ENCODE measurements at regions not wholly inside any gene's neighbourhood (a gene's known extent, or its start where the extent isn't known, plus 50 kb on each side); places are given as distances from the start of the nearest gene placed in this dataset.

DNA sequence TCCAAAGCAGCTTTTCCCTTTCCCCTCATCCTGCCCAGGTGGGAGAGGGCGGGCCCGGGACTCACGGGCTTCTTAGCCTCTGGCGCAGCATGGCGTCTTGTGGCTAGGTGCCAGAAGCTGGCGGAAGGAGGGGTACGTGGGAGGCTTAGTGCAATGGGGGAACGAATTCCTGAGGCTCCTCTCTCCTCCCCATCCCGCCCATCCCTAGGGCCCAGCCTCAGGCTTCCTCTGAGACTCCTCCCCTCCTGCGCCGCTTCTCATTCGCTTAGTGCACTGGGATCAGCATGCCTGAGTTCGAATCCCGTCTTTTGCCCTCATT lies 297.8 kb downstream of the ZNF536 start:
- no peak overlapping the region for H2AFZ ChIP-seq (ENCODE audit: low read length)
- DNase-seq: no peak

GRCh38 chr19:30669329-30670010 lies 297.3 kb downstream of the ZNF536 start:
- no peak overlapping the region for H3K4me3 ChIP-seq (ENCODE audit: low read length)
- H3K9ac ChIP-seq (ENCODE audit: low read length): no peak overlapping the region
- H3K79me2 ChIP-seq (ENCODE audit: low read length): no peaks in the 10 kb centered on the region
- TF ChIP-seq EZH2phosphoT487 (IDR thresholded peaks at IDR 0.05; ENCODE audit: low read length) (no peak), CTCF (IDR thresholded peaks at IDR 0.05; ENCODE audit: low read length) (peak; percentile 80), EZH2 (optimal IDR thresholded peaks at IDR 0.05; ENCODE audit: low read depth, low read length) (no peak)
- DNase-seq: peak; percentile 48
- H3K9me3 ChIP-seq (replicated peaks; ENCODE audit: insufficient read depth, low read length): no peaks in the 10 kb centered on the region
- H2AFZ ChIP-seq (ENCODE audit: low read length): no peak overlapping the region
- H3K27ac ChIP-seq (ENCODE audit: low read length): no peak overlapping the region
- no peaks in the 10 kb centered on the region for H3K9me2 ChIP-seq (replicated peaks; ENCODE audit: insufficient read depth, low read length)
- no peaks in the 10 kb centered on the region for H3K4me1 ChIP-seq (ENCODE audit: low read length)
- no peaks in the 10 kb centered on the region for H4K20me1 ChIP-seq (ENCODE audit: insufficient read depth, low read length)
- peaks cover 73% of the 10 kb centered on the region for H3K27me3 ChIP-seq (replicated peaks; ENCODE audit: insufficient read depth, low read length)
- no peaks in the 10 kb centered on the region for H3F3A ChIP-seq (ENCODE audit: insufficient read depth, low read length)
- H3K36me3 ChIP-seq (replicated peaks; ENCODE audit: insufficient read depth, low read length): no peaks in the 10 kb centered on the region
- H3K4me2 ChIP-seq (ENCODE audit: low read depth, low read length): peak overlapping the region; percentile 29; the same call in 1 of the 2 replicates

More for the DNA sequence above, 297.8 kb downstream of the ZNF536 start:
- H3K4me2 ChIP-seq (ENCODE audit: low read depth, low read length): peak overlapping the region; percentile 29; the same call in 1 of the 2 replicates
- no peaks in the 10 kb centered on the region for H3K4me1 ChIP-seq (ENCODE audit: low read length)
- no peaks in the 10 kb centered on the region for H4K20me1 ChIP-seq (ENCODE audit: insufficient read depth, low read length)
- H3K27me3 ChIP-seq (replicated peaks; ENCODE audit: insufficient read depth, low read length): peaks cover 74% of the 10 kb centered on the region
- H3K36me3 ChIP-seq (replicated peaks; ENCODE audit: insufficient read depth, low read length): no peaks in the 10 kb centered on the region
- H3K4me3 ChIP-seq (ENCODE audit: low read length): no peak overlapping the region
- TF ChIP-seq CTCF (IDR thresholded peaks at IDR 0.05; ENCODE audit: low read length) (no peak), EZH2 (optimal IDR thresholded peaks at IDR 0.05; ENCODE audit: low read depth, low read length) (no peak), EZH2phosphoT487 (IDR thresholded peaks at IDR 0.05; ENCODE audit: low read length) (no peak)
- H3F3A ChIP-seq (ENCODE audit: insufficient read depth, low read length): no peaks in the 10 kb centered on the region
- no peaks in the 10 kb centered on the region for H3K9me2 ChIP-seq (replicated peaks; ENCODE audit: insufficient read depth, low read length)
- H3K79me2 ChIP-seq (ENCODE audit: low read length): no peaks in the 10 kb centered on the region
- H3K27ac ChIP-seq (ENCODE audit: low read length): no peak overlapping the region
- no peak overlapping the region for H3K9ac ChIP-seq (ENCODE audit: low read length)
- no peaks in the 10 kb centered on the region for H3K9me3 ChIP-seq (replicated peaks; ENCODE audit: insufficient read depth, low read length)

- H3K79me2 ChIP-seq (ENCODE audit: low read length): no peaks in the 10 kb centered on the region
- H2AFZ ChIP-seq (ENCODE audit: low read length): no peak overlapping the region
- H3K9me3 ChIP-seq (replicated peaks; ENCODE audit: insufficient read depth, low read length): no peaks in the 10 kb centered on the region
- no peaks in the 10 kb centered on the region for H4K20me1 ChIP-seq (ENCODE audit: insufficient read depth, low read length)
- no peak for TF ChIP-seq EZH2phosphoT487 (IDR thresholded peaks at IDR 0.05; ENCODE audit: low read length)
- no peak for TF ChIP-seq EZH2 (optimal IDR thresholded peaks at IDR 0.05; ENCODE audit: low read depth, low read length)
- TF ChIP-seq CTCF (IDR thresholded peaks at IDR 0.05; ENCODE audit: low read length): no peak
- H3K27me3 ChIP-seq (replicated peaks; ENCODE audit: insufficient read depth, low read length): peaks cover 73% of the 10 kb centered on the region
- H3K4me2 ChIP-seq (ENCODE audit: low read depth, low read length): no peak overlapping the region
- no peak overlapping the region for H3K27ac ChIP-seq (ENCODE audit: low read length)
- H3K4me3 ChIP-seq (ENCODE audit: low read length): no peak overlapping the region
- no peaks in the 10 kb centered on the region for H3K9me2 ChIP-seq (replicated peaks; ENCODE audit: insufficient read depth, low read length)
- H3K36me3 ChIP-seq (replicated peaks; ENCODE audit: insufficient read depth, low read length): no peaks in the 10 kb centered on the region
- DNase-seq: no peak
- H3F3A ChIP-seq (ENCODE audit: insufficient read depth, low read length): no peaks in the 10 kb centered on the region
- H3K9ac ChIP-seq (ENCODE audit: low read length): no peak overlapping the region
- H3K4me1 ChIP-seq (ENCODE audit: low read length): no peaks in the 10 kb centered on the region
These were observed 296.5 kb downstream of the ZNF536 start for GRCh38 chr19:30668521-30669155.

Measured in MM.1S (cell line).